Heart left ventricle (tissue), 16 donors: ENCODE measurements at regions not wholly inside any gene's neighbourhood (a gene's known extent, or its start where the extent isn't known, plus 50 kb on each side); places are given as distances from the start of the nearest gene placed in this dataset.

Experiments used
- ATAC-seq, 4 donors: fragments of 200-7000 bp; cut with Tn5 transposase; one replicate each; pipeline ENCODE4 v1.9.1; 2020 to 2022; ENCODE audit warnings: moderate library complexity in 4 of 4, mild to moderate bottlenecking in 3 of 4, moderate number of reproducible peaks in 1 of 4
- DNase-seq, 5 donors: peaks; one replicate each; pipeline ENCODE4 v3.0.0-alpha.2; 2020
- H3K27ac ChIP-seq, 12 donors: fragments of 200-600 bp; sonication (generic) in 4 of 12; one replicate each; pipeline versions ENCODE4 v1.5.0 to v1.8.0; 2016 to 2022; ENCODE audit warnings: mild to moderate bottlenecking in 2 of 12
- H3K27me3 ChIP-seq, 9 donors: fragments of 200-600 bp; sonication (generic) in 2 of 9; one replicate each; pipeline versions ENCODE4 v1.5.1 to v1.8.0; 2016 to 2022; ENCODE audit warnings: mild to moderate bottlenecking in 3 of 9
- H3K36me3 ChIP-seq, 9 donors: fragments of 200-600 bp; sonication (generic) in 2 of 9; one replicate each; pipeline versions ENCODE4 v1.5.0 to v1.8.0; 2018 to 2022; ENCODE audit warnings: mild to moderate bottlenecking in 2 of 9
- H3K4me1 ChIP-seq, 12 donors: fragments of 200-600 bp; sonication (generic) in 4 of 12; one replicate each; pipeline versions ENCODE4 v1.5.0 to v1.8.0; 2016 to 2022; ENCODE audit warnings: mild to moderate bottlenecking in 3 of 12
- H3K4me3 ChIP-seq, 12 donors: fragments of 200-600 bp; sonication (generic) in 4 of 12; one replicate each; pipeline versions ENCODE4 v1.5.0 to v1.8.0; 2017 to 2022; ENCODE audit warnings: mild to moderate bottlenecking in 9 of 12, moderate library complexity in 4 of 12
- H3K9me3 ChIP-seq, 12 donors: fragments of 200-600 bp; sonication (generic) in 4 of 12; one replicate each; pipeline versions ENCODE4 v1.5.0 to v1.8.0; 2016 to 2022; ENCODE audit warnings: mild to moderate bottlenecking in 1 of 12
- POLR2A ChIP-seq, 2 donors: fragments of 450-650 bp; IDR thresholded peaks; one replicate each; pipeline ENCODE4 v1.6.1; 2017; ENCODE audit warnings: antibody characterized with exemption in 2 of 2, mild to moderate bottlenecking in 2 of 2, moderate library complexity in 2 of 2
- WGBS, 4 donors: extraction: QIAGEN DNeasy Blood & Tissue Kit in 2 of 4; methylation state at CpG; one replicate each; pipeline versions ENCODE4 v1.1.5 to v1.1.7; 2013 to 2018; 5-methylcytosine and 5-hydroxymethylcytosine counted together
- intact Hi-C, 10 donors: fragments of 100-400 bp; cut with DNase I; formaldehyde crosslinking; loops; one replicate each; pipeline versions ENCODE4 v1.11.1 to v1.14.2; 2022
- TF ChIP-seq, protein P1 (sequence below), 12 donors: fragments of 200-600 bp; sonication (generic) in 4 of 12; IDR thresholded peaks; one replicate each; pipeline versions ENCODE4 v1.5.0 to v1.8.0; 2018 to 2022; ENCODE audit warnings: antibody characterized with exemption in 12 of 12, mild to moderate bottlenecking in 5 of 12
- donor health status: ischemic (EF 13 %, LVEDD 7.1; RV severe dilation, severe dysfunction).
- donor health status: healthy with polysubstance abuse.
- donor health status: DM: no; HTN: yes; CAD: no.
- donor health status: DM: no; HTN: no; CAD: no.
- donor health status: ischemic (EF 25% LVEDD 6.9; RV normal size, moderate dysfunction).
- donor health status: ischemic (EF 25% LVEDD 5.7; RV mildly dilated, moderate dysfunction).
- donor health status: healthy.
- donor health status: DM: yes; HTN: yes; CAD: no.
- donor health status: ischemic (EF 35%, LVEDD 5.7; RV mildly dilated, moderate dysfunction).
- donor health status: nonischemic (EF 11% LVEDD 7.7; RV severe dilation, severe dysfunction).
- donor health status: DM: yes; HTN: yes; CAD: no.
- donor health status: PGD.
- donor health status: ischemic (EF 29% LVEDD 5.4; RV normal size, mild dysfunction).
- donor health status: nonischemic (EF 23%, LVEDD 6.1; RV moderate dilation, normal function).

DNA sequence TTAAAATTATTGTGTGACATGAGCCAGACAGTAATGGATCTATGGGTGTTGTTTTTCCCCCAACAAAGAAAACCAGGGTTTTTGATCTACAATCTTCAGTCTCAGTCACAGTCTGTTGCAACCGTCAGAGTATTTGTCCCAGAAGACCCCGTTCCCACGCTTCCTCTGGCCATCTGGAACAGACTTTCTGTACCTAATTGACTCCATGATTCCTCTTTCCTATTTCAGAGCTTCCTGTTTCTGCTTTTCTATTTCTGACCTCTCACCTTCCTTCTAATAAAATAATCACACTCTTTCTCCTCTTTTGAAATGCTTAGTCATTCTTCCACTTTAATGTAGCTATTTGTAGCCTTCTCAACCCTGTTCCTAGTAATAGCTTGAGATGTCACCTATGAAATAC is 1044.8 kb downstream of the DTWD2 start:
- no peaks in the 10 kb centered on the region for H3K27me3 ChIP-seq
- WGBS, 4 donors = 31 to 47% (median 40%) methylated on average over 3 of the region's 3 CpGs
- H3K36me3 ChIP-seq = no peaks in the 10 kb centered on the region
- H3K4me3 ChIP-seq = no peak overlapping the region
- TF ChIP-seq, protein P1, sequence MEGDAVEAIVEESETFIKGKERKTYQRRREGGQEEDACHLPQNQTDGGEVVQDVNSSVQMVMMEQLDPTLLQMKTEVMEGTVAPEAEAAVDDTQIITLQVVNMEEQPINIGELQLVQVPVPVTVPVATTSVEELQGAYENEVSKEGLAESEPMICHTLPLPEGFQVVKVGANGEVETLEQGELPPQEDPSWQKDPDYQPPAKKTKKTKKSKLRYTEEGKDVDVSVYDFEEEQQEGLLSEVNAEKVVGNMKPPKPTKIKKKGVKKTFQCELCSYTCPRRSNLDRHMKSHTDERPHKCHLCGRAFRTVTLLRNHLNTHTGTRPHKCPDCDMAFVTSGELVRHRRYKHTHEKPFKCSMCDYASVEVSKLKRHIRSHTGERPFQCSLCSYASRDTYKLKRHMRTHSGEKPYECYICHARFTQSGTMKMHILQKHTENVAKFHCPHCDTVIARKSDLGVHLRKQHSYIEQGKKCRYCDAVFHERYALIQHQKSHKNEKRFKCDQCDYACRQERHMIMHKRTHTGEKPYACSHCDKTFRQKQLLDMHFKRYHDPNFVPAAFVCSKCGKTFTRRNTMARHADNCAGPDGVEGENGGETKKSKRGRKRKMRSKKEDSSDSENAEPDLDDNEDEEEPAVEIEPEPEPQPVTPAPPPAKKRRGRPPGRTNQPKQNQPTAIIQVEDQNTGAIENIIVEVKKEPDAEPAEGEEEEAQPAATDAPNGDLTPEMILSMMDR (IDR thresholded peaks at IDR 0.05) = no peak
- no peak for TF ChIP-seq POLR2A (IDR thresholded peaks at IDR 0.05)
- intact Hi-C loops = no loop called here
- DNase-seq (peak in 4 of 5 donors; percentile 21 to 36 (median 28)), ATAC-seq (peak in 1 of 4 donors; percentile 45)
- peak overlapping the region in 1 of 12 donors; percentile 17 for H3K27ac ChIP-seq
- peaks cover 0 to 4% (median 0%) of the 10 kb centered on the region in 12 donors for H3K4me1 ChIP-seq
- peaks cover 0 to 21% (median 3%) of the 10 kb centered on the region in 12 donors for H3K9me3 ChIP-seq

DNA sequence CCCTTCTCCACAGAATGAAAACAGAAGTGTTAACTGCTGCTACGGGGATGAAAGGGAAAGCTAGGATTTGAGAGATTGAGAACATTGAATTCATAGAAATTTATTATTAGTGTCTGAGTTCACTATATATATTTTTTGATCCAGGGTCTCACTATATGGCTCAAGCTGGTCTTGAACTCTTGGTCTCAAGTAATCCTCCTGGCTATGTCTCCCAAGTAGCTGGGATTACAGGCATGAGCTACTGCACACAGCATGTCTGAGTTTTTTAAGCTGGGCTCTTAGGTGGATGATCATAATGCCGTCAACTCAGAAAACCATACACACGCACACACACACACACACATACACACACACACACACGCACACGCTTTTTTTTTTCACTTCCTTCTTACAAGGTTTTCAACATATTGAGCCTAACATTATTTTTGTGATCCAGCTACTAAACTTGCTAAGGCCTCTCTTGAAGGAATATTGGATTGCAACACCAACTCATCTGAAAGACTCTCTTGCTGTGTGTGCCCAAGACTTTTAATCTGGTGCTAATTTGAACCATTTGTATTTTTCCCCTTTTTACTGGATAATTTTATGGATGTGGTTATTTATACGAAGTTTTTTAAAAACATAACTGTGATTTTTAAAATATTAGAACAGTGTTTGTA is 1045.4 kb downstream of the DTWD2 start:
- no peak for TF ChIP-seq POLR2A (IDR thresholded peaks at IDR 0.05)
- TF ChIP-seq, protein P1 (IDR thresholded peaks at IDR 0.05) = no peak
- Histone ChIP-seq H3K27ac (peak overlapping the region in 1 of 12 donors; percentile 17), H3K9me3 (peaks cover 0 to 21% (median 3%) of the 10 kb centered on the region in 12 donors), H3K4me1 (peaks cover 0 to 4% (median 0%) of the 10 kb centered on the region in 12 donors), H3K27me3 (no peaks in the 10 kb centered on the region), H3K4me3 (no peak overlapping the region), H3K36me3 (no peaks in the 10 kb centered on the region)
- DNase-seq (no peak), ATAC-seq (no peak)
- intact Hi-C loops = no loop called here
- 79 to 82% (median 81%) methylated on average over 6 of the region's 6 CpGs for WGBS, 4 donors

DNA sequence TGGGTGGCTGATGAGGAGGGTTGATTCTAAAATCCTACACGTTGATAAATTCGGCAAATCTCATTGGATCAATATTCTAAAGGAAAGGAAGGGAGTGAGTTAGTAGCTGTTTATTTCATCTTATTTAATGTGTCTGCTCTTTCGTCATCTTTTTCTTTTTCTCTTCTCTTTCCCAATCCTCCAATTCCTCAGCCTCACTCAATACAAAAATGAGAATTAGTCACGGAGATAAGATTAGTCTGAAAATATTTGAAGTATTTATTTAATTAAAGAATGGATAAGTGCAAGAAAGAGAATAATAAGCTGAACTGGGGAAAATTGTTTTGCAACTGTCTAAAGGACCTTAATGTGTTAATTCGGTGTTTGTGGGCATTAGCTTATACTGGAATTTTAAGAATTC is 1095.1 kb downstream of the DTWD2 start:
- H3K36me3 ChIP-seq = no peaks in the 10 kb centered on the region
- H3K4me1 ChIP-seq = peaks cover 0 to 17% (median 0%) of the 10 kb centered on the region in 12 donors
- H3K27ac ChIP-seq = no peak overlapping the region
- no peaks in the 10 kb centered on the region for H3K27me3 ChIP-seq
- no peaks in the 10 kb centered on the region for H3K9me3 ChIP-seq
- H3K4me3 ChIP-seq = no peak overlapping the region
- ATAC-seq = no peak
- DNase-seq = no peak
- 90 to 94% (median 92%) methylated on average over 5 of the region's 5 CpGs for WGBS, 4 donors
- intact Hi-C loops = no loop called here
- TF ChIP-seq POLR2A (IDR thresholded peaks at IDR 0.05) = no peak
- TF ChIP-seq, protein P1 (IDR thresholded peaks at IDR 0.05) = no peak

DNA sequence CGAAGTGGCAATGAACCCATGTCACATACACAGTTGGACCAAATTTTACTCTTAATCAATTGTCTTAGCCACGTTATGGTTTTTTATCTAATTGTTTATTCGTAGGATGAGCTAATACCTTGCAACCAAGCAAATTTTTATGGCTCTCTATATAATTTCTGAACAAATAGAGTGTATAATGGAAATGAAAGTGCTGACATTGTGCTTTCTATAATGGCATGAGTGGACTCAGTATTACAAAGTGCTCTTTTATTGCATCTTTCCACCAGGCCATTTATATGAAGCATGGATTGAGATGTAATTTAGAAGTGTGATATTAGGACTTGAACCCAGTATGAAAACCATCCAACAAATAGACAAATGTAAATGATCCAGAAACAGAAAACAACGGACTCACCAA is 1096.0 kb downstream of the DTWD2 start:
- no peak overlapping the region for H3K4me3 ChIP-seq

More for the DNA sequence above, 1096.0 kb downstream of the DTWD2 start:
- TF ChIP-seq, protein P1 (IDR thresholded peaks at IDR 0.05) = no peak
- no peak for TF ChIP-seq POLR2A (IDR thresholded peaks at IDR 0.05)
- Histone ChIP-seq H3K36me3 (no peaks in the 10 kb centered on the region), H3K9me3 (no peaks in the 10 kb centered on the region), H3K4me1 (peaks cover 0 to 21% (median 0%) of the 10 kb centered on the region in 12 donors), H3K27ac (no peak overlapping the region), H3K27me3 (no peaks in the 10 kb centered on the region)
- intact Hi-C loops = no loop called here
- ATAC-seq (no peak), DNase-seq (no peak)
- 92 to 94% (median 93%) methylated on average over 4 of the region's 4 CpGs for WGBS, 4 donors
